DND-41 (cell line): ENCODE measurements at regions not wholly inside any gene's neighbourhood (a gene's known extent, or its start where the extent isn't known, plus 50 kb on each side); places are given as distances from the start of the nearest gene placed in this dataset.

Experiments used
- ATAC-seq: fragments of 200-7000 bp; cut with Tn5 transposase; 3 replicates; pipeline ENCODE4 v1.9.1; 2021; ENCODE audit warnings: low read depth; ENCODE audit not compliant: insufficient read depth
- DNase-seq: peaks from one replicate; pipeline ENCODE4 v3.0.0-alpha.2; 2020
- H2AFZ ChIP-seq: 2 replicates; pipeline ENCODE4 v1.6.0; 2012; ENCODE audit warnings: low read depth, low read length
- H3K27ac ChIP-seq: 2 replicates; pipeline ENCODE4 v1.5.1; 2012; ENCODE audit warnings: low read length, inconsistent platforms
- H3K27me3 ChIP-seq: fragments of 200-600 bp; sonication (generic); 2 replicates; pipeline ENCODE4 v1.6.0; 2012; ENCODE audit warnings: low read length, mild to moderate bottlenecking, inconsistent platforms; ENCODE audit not compliant: insufficient read depth, poor library complexity
- H3K36me3 ChIP-seq: 2 replicates; pipeline ENCODE4 v1.5.1; 2012; ENCODE audit warnings: low read length, inconsistent platforms; ENCODE audit not compliant: insufficient read depth
- H3K4me1 ChIP-seq: 2 replicates; pipeline ENCODE4 v1.5.1; 2012; ENCODE audit warnings: mild to moderate bottlenecking, low read length; ENCODE audit not compliant: insufficient read depth
- H3K4me2 ChIP-seq: 2 replicates; pipeline ENCODE4 v1.6.0; 2012; ENCODE audit warnings: mild to moderate bottlenecking, moderate library complexity, low read length, inconsistent platforms; ENCODE audit not compliant: insufficient read depth
- H3K4me3 ChIP-seq, 2 experiments: fragments of 200-600 bp in 1 of 2; shearing (Covaris generic) in 1 of 2; 2 replicates each; pipeline ENCODE4 v1.5.1; 2012 to 2016; ENCODE audit warnings: inconsistent platforms in 2 of 2, low read length in 2 of 2, mild to moderate bottlenecking in 2 of 2, low read depth in 1 of 2, moderate library complexity in 1 of 2
- H3K79me2 ChIP-seq: 2 replicates; pipeline ENCODE4 v1.6.0; 2012; ENCODE audit warnings: low read length, inconsistent platforms; ENCODE audit not compliant: insufficient read depth
- H3K9ac ChIP-seq: 2 replicates; pipeline ENCODE4 v1.6.0; 2012; ENCODE audit warnings: low read depth, mild to moderate bottlenecking, inconsistent platforms, low read length, moderate library complexity
- H3K9me3 ChIP-seq: 2 replicates; pipeline ENCODE4 v1.5.1; 2012; ENCODE audit warnings: low read length, moderate library complexity, mild to moderate bottlenecking, inconsistent platforms; ENCODE audit not compliant: insufficient read depth, severe bottlenecking
- H4K20me1 ChIP-seq: 2 replicates; pipeline ENCODE4 v1.6.0; 2012; ENCODE audit warnings: low read length; ENCODE audit not compliant: insufficient read depth
- EZH2 ChIP-seq: IDR thresholded peaks from 3 replicates; pipeline ENCODE4 v1.6.1; 2012; ENCODE audit warnings: borderline replicate concordance, low read depth, mild to moderate bottlenecking, moderate library complexity, low read length, inconsistent platforms; ENCODE audit not compliant: severe bottlenecking
- TF ChIP-seq, protein P1 (sequence below): IDR thresholded peaks from 2 replicates; pipeline ENCODE4 v1.5.1; 2012; ENCODE audit warnings: borderline replicate concordance, low read length, moderate library complexity, mild to moderate bottlenecking; ENCODE audit not compliant: poor library complexity, severe bottlenecking; ENCODE audit errors: extremely low read depth

DNA sequence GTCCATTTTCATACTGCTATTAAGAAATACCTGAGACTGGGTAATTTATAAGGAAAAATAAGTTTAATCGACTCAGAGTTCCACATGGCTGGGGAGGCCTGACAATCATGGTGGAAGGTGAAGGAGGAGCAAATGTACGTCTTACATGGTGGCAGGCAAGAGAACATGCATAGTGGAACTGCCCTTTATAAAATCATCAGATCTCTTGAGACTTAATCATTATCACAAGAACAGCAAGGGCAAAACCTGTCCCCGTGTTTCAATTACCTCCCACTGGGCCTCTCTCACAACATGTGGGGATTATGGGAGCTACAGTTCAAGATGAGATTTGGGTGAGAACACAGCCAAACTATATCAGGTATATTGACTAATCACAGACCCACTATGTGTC, 370.2 kb upstream of the USP24 start:
- Histone ChIP-seq H3K4me2 (no peak overlapping the region), H3K36me3 (no peaks in the 10 kb centered on the region), H3K9me3 (no peaks in the 10 kb centered on the region), H2AFZ (no peak overlapping the region), H3K4me1 (no peaks in the 10 kb centered on the region), H3K27me3 (no peaks in the 10 kb centered on the region), H3K79me2 (no peaks in the 10 kb centered on the region), H3K9ac (no peak overlapping the region), H4K20me1 (no peaks in the 10 kb centered on the region), H3K27ac (no peak overlapping the region), H3K4me3 (no peak overlapping the region)
- no peak for TF ChIP-seq EZH2
- TF ChIP-seq, protein P1, sequence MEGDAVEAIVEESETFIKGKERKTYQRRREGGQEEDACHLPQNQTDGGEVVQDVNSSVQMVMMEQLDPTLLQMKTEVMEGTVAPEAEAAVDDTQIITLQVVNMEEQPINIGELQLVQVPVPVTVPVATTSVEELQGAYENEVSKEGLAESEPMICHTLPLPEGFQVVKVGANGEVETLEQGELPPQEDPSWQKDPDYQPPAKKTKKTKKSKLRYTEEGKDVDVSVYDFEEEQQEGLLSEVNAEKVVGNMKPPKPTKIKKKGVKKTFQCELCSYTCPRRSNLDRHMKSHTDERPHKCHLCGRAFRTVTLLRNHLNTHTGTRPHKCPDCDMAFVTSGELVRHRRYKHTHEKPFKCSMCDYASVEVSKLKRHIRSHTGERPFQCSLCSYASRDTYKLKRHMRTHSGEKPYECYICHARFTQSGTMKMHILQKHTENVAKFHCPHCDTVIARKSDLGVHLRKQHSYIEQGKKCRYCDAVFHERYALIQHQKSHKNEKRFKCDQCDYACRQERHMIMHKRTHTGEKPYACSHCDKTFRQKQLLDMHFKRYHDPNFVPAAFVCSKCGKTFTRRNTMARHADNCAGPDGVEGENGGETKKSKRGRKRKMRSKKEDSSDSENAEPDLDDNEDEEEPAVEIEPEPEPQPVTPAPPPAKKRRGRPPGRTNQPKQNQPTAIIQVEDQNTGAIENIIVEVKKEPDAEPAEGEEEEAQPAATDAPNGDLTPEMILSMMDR = no peak
- DNase-seq = no peak
- no peak for ATAC-seq

DNA sequence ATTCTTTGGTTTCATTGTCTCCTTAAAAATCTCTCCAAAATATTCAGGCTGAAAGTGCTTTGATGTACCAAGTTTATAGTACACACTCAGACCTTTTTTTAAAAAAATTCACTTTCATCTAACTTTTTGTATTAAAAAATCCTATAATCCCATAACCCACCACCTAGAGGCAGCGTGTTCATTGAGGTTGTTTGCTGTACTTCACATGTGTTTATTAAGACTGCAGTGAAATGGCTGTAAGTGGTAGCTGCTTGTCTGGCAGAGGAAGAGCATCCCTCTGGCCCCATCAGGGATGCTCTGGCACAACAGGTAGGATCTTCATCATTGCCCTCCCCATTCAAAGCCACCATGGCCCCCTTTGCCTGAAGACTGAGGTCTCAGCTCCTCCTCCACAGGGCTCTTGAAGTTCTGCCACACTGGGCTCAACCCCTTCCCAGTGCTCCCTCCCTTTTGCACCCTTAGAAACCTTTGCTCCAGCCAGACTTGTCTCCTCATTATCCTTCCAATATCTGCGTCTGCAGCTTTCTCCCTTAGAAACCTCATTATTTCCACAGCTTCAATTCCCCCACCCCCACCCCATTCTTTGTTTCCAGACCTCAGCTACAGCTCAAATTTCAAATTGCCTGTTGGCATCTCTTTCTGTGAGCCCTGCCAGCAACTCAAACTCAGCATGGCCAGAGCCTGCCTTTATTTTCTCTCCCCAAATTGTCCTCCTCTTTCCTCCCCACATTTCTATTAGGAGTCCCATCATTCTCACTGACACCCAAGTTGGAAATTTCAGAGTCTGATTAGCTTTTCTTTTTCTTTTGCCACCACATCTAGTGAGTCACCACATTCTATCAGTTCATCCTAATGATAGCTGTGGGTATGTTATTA, 369.6 kb upstream of the USP24 start:
- Histone ChIP-seq H2AFZ (no peak overlapping the region), H3K27me3 (no peaks in the 10 kb centered on the region), H3K9me3 (no peaks in the 10 kb centered on the region), H4K20me1 (no peaks in the 10 kb centered on the region), H3K4me2 (no peak overlapping the region), H3K36me3 (no peaks in the 10 kb centered on the region), H3K4me1 (no peaks in the 10 kb centered on the region), H3K9ac (no peak overlapping the region), H3K27ac (no peak overlapping the region), H3K79me2 (no peaks in the 10 kb centered on the region), H3K4me3 (no peak overlapping the region)
- ATAC-seq = no peak
- no peak for TF ChIP-seq EZH2
- TF ChIP-seq, protein P1 = no peak
- DNase-seq = no peak

DNA sequence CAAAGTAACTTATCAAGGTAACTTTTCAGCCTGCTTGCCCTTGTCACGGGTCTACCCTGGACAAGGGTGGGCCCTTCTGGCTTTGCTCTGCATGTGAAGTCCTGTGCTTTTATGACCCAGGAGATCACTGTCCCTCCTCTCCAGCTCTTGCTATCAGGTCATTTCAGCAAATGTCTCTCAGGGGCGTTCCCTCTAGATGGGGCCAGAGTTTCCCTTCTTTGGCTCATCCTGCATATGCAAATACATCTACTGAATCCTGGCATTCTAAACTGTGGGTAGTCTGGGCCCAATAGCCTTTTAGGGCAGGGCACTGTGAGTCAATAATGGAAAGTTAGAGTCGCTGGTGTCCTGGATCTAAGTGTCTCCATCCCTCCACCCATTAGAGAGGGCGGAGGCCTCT, 366.9 kb upstream of the USP24 start:
- no peak overlapping the region for H3K4me2 ChIP-seq
- H3K36me3 ChIP-seq = no peaks in the 10 kb centered on the region
- H2AFZ ChIP-seq = no peak overlapping the region
- no peak for ATAC-seq
- no peaks in the 10 kb centered on the region for H4K20me1 ChIP-seq
- no peak for DNase-seq
- H3K79me2 ChIP-seq = no peaks in the 10 kb centered on the region
- H3K27ac ChIP-seq = no peak overlapping the region
- H3K9me3 ChIP-seq = no peaks in the 10 kb centered on the region
- no peaks in the 10 kb centered on the region for H3K27me3 ChIP-seq
- no peak overlapping the region for H3K9ac ChIP-seq
- H3K4me1 ChIP-seq = no peaks in the 10 kb centered on the region
- no peak overlapping the region for H3K4me3 ChIP-seq
- TF ChIP-seq, protein P1 = no peak
- no peak for TF ChIP-seq EZH2
